ENCODE measurements at regions not wholly inside any gene's neighbourhood (a gene's known extent, or its start where the extent isn't known, plus 50 kb on each side); places are given as distances from the start of the nearest gene placed in this dataset.

- TF ChIP-seq CTCF (conservative IDR thresholded peaks at IDR 0.05 in 1 of 2, IDR thresholded peaks at IDR 0.05 in 1 of 2; ENCODE audit: low read depth in 1 of 2, low read length in 2 of 2) (no peak), EZH2 (IDR thresholded peaks at IDR 0.05; ENCODE audit: low read length, missing control alignments) (no peak)
These were observed 88.0 kb downstream of the ZNF280B start for GRCh38 chr22:22420580-22420979.

All from fibroblast of lung (primary cell).